ENCODE measurements at regions not wholly inside any gene's neighbourhood (a gene's known extent, or its start where the extent isn't known, plus 50 kb on each side); places are given as distances from the start of the nearest gene placed in this dataset.

GRCh38 chr14:42731480-42731879 is 1124.8 kb downstream of the LRFN5 start:
- Histone ChIP-seq H3K9me3 (ENCODE audit: low read depth, low read length, poor library complexity, severe bottlenecking) (no peaks in the 10 kb centered on the region), H3K27ac (ENCODE audit: low read depth, low read length, poor library complexity, severe bottlenecking) (no peak overlapping the region), H3K36me3 (ENCODE audit: insufficient read depth, low read length, poor library complexity, severe bottlenecking) (no peaks in the 10 kb centered on the region), H3K4me3 (ENCODE audit: low read depth, low read length, poor library complexity, severe bottlenecking) (no peak overlapping the region), H3K4me1 (ENCODE audit: insufficient read depth, low read length, poor library complexity, severe bottlenecking) (peaks cover 12% of the 10 kb centered on the region), H3K27me3 (replicated peaks; ENCODE audit: insufficient read depth, low read depth, low read length, poor library complexity) (no peaks in the 10 kb centered on the region)
- POLR2A ChIA-PET (ENCODE audit: low non-redundant PET), result no interaction called here
- intact Hi-C loops (cut with micrococcal nuclease; ENCODE audit: unreplicated experiment), result no loop called here
- CTCF ChIA-PET, result no interaction called here
- BruUV-seq (replicated peaks), result no TSS peak
- no peak for DNase-seq (ENCODE audit: low spot score)
- no peak for TF ChIP-seq EZH2 (IDR thresholded peaks at IDR 0.05; ENCODE audit: borderline replicate concordance, low read depth, low read length, poor library complexity, severe bottlenecking)
- TF ChIP-seq CTCF (conservative IDR thresholded peaks at IDR 0.05; ENCODE audit: low read depth, low read length), result no peak

GRCh38 chr14:42729681-42730080 is 1123.0 kb downstream of the LRFN5 start:
- intact Hi-C loops (cut with micrococcal nuclease; ENCODE audit: unreplicated experiment), result no loop called here
- no peak overlapping the region for H3K4me3 ChIP-seq (ENCODE audit: low read depth, low read length, poor library complexity, severe bottlenecking)
- peaks cover 3% of the 10 kb centered on the region for H3K4me1 ChIP-seq (ENCODE audit: insufficient read depth, low read length, poor library complexity, severe bottlenecking)
- CTCF ChIA-PET, result no interaction called here
- BruUV-seq (replicated peaks), result no TSS peak
- H3K36me3 ChIP-seq (ENCODE audit: insufficient read depth, low read length, poor library complexity, severe bottlenecking), result no peaks in the 10 kb centered on the region
- no peaks in the 10 kb centered on the region for H3K9me3 ChIP-seq (ENCODE audit: low read depth, low read length, poor library complexity, severe bottlenecking)
- TF ChIP-seq EZH2 (IDR thresholded peaks at IDR 0.05; ENCODE audit: borderline replicate concordance, low read depth, low read length, poor library complexity, severe bottlenecking), result no peak
- TF ChIP-seq CTCF (conservative IDR thresholded peaks at IDR 0.05; ENCODE audit: low read depth, low read length), result no peak
- H3K27me3 ChIP-seq (replicated peaks; ENCODE audit: insufficient read depth, low read depth, low read length, poor library complexity), result no peaks in the 10 kb centered on the region
- no peak for DNase-seq (ENCODE audit: low spot score)
- H3K27ac ChIP-seq (ENCODE audit: low read depth, low read length, poor library complexity, severe bottlenecking), result no peak overlapping the region
- POLR2A ChIA-PET (ENCODE audit: low non-redundant PET), result no interaction called here

- H3K4me1 ChIP-seq (ENCODE audit: insufficient read depth, low read length, poor library complexity, severe bottlenecking), result no peaks in the 10 kb centered on the region
- DNase-seq (ENCODE audit: low spot score), result no peak
- H3K27ac ChIP-seq (ENCODE audit: low read depth, low read length, poor library complexity, severe bottlenecking), result no peak overlapping the region
- POLR2A ChIA-PET (ENCODE audit: low non-redundant PET), result interaction anchor here (0.5 kb wide), 1 partner anchor 516 kb away, joined by 3 read pairs; no protein-coding TSS in a partner anchor
- CTCF ChIA-PET, result no interaction called here
- no peaks in the 10 kb centered on the region for H3K9me3 ChIP-seq (ENCODE audit: low read depth, low read length, poor library complexity, severe bottlenecking)
- H3K4me3 ChIP-seq (ENCODE audit: low read depth, low read length, poor library complexity, severe bottlenecking), result no peak overlapping the region
- no peaks in the 10 kb centered on the region for H3K27me3 ChIP-seq (replicated peaks; ENCODE audit: insufficient read depth, low read depth, low read length, poor library complexity)
- intact Hi-C loops (cut with micrococcal nuclease; ENCODE audit: unreplicated experiment), result no loop called here
- TF ChIP-seq EZH2 (IDR thresholded peaks at IDR 0.05; ENCODE audit: borderline replicate concordance, low read depth, low read length, poor library complexity, severe bottlenecking) (no peak), CTCF (conservative IDR thresholded peaks at IDR 0.05; ENCODE audit: low read depth, low read length) (no peak)
- BruUV-seq (replicated peaks), result no TSS peak
- H3K36me3 ChIP-seq (ENCODE audit: insufficient read depth, low read length, poor library complexity, severe bottlenecking), result no peaks in the 10 kb centered on the region
Measured at GRCh38 chr14:42719391-42719790, 1112.7 kb downstream of the LRFN5 start.
